Endometrial microvascular endothelial cells (primary cell): ENCODE measurements at regions not wholly inside any gene's neighbourhood (a gene's known extent, or its start where the extent isn't known, plus 50 kb on each side); places are given as distances from the start of the nearest gene placed in this dataset.

ENCODE experiments used
- in situ Hi-C: cut with HindIII; loops from 2 replicates; pipeline ENCODE4 v1.10.0; 2017; ENCODE audit warnings: low sequenced_read_pairs, low pct_unique_long_range_greater_than_20kb; ENCODE audit errors: inconsistent ontology term

DNA sequence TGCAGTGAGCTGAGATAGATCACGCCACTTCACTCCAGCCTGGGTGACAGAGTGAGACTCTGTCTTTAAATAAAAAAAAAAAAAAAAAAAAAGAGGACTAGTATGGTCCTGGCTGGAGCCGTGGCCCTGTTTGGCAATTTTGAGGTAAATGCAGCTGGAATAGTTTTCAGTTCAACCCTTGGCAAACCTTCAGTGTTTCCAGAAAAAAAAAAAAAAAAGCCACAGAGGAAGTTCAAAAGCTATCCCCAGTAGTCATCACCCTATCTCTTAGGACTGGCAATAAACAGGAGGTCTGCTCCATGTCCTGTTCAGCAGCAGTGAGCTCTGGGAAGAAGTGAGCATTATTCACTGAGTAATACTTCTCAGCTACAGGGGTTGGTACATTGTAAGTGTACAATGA lies 56.8 kb upstream of the ERRFI1 start:
- in situ Hi-C loops, result no loop called here

DNA sequence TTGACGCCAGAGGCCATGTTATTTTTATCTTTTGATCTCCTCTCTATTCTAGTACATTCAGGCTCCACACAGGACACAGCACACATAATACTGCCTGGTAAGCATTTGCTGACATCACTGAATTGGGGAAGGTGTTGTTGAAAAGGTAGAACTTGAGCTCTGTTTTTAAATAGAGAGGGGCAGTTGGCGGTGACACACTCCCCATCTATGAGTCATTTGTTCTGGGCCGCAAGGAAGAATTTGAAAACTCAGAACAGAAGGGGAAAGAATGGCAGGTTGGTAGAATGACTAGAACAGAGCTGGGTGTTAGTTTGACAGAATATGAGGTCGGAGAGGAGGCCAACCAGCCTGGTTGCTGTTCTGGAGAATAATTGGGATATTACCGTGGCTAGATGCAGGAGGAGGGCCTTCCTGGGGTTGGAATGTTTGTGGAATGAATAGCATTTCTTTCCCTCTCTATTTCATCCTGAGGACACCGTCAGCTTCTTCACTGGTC lies 52.1 kb upstream of the ERRFI1 start:
- in situ Hi-C loops, result no loop called here

DNA sequence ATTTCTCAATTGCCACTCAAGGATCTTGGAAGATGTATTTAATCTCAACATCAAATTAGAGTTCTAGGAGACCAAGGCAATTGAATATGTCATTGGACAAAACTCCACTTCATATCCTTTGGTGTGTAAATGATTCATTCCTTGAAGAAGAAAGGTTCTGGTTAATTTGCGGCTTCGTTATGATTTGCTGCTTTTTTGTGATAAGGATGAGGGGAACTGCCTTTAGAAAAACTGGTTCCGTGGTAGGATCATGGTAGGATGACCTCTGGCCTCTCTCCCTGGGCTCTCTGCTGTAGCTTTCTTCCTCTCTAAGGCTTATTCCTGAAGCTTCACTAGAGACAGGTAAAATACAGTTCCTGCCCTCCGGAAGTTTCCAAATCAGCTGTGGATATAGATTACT lies 51.5 kb upstream of the ERRFI1 start:
- in situ Hi-C loops, result no loop called here

DNA sequence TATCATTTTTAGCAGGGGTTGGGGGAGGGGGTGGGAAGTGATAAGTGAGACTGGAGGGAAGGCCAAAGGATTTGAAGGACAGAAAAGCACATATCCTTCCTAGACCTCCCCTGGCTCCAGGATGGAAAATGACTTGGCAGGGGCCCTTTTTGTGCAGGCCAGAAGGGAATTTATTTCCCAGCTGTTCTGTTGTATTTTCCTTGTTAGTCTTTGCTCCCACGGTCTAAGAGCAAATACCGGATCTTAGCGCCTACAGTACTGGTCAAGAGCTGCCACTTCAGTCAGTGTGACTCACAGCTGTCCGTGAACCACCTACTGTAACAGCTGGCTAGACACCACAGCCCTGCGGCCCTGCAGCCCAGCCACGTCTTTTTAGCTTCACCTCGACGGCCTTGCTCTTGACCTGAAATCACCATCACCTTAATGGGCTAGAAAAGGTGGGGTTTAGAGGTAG lies 51.0 kb upstream of the ERRFI1 start:
- in situ Hi-C loops, result no loop called here

DNA sequence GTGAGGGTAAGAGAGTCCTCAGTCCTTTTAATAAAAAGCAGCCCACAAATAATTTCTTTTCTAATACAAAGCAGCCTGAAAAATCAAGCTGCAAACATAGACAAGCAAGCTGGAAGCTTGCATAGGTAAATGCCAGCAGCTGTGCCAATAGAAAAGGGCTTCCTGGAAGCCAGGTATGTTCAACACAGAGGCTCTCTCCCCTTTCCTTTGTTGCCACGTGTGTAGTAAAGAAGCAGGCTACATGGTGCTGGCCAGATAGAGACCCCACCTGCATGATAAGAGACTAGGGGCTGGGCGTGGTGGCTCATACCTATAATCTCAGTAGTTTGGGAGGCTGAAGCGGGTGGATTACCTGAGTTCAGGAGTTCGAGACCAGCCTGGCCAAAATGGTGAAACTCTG lies 50.1 kb upstream of the ERRFI1 start:
- in situ Hi-C loops, result no loop called here
